Right lobe of liver (tissue), 4 donors: ENCODE measurements at regions not wholly inside any gene's neighbourhood (a gene's known extent, or its start where the extent isn't known, plus 50 kb on each side); places are given as distances from the start of the nearest gene placed in this dataset.

Experiments used
- POLR2A ChIP-seq: fragments of 450-650 bp; IDR thresholded peaks from one replicate; pipeline ENCODE4 v1.6.1; 2017; ENCODE audit warnings: antibody characterized with exemption, mild to moderate bottlenecking
- TF ChIP-seq, protein P1 (sequence below), 4 donors: fragments of 200-600 bp in 3 of 4; fragments of 450-650 bp in 1 of 4; IDR thresholded peaks; one replicate each; pipeline versions ENCODE4 v1.5.1 to v1.8.0; 2016 to 2022; ENCODE audit warnings: antibody characterized with exemption in 4 of 4, mild to moderate bottlenecking in 2 of 4
- donor health status: DM: no; HTN: no; CAD: no.
- donor health status: DM: no; HTN: no; CAD: no.
- donor health status: DM: no; HTN: yes; CAD: no.

DNA sequence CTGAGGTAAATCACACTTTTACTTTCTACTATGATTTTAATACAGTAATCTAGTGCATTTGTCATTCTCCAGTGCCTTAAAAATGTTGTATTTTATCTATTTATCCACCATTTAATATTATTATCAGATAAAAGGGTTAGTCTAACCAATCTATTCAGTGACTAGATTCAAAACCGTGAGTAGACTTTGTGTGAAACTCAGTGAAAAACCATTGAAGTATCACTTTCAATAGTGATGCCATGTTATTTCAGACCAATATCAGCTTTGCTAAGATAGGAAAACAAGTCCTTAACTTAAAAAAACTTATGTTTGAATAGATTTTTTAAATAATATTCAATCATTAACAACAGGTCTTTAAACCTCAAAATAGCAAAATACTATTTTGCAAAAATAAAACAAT lies 1628.7 kb downstream of the REEP3 start:
- TF ChIP-seq POLR2A, result no peak
- TF ChIP-seq, protein P1, sequence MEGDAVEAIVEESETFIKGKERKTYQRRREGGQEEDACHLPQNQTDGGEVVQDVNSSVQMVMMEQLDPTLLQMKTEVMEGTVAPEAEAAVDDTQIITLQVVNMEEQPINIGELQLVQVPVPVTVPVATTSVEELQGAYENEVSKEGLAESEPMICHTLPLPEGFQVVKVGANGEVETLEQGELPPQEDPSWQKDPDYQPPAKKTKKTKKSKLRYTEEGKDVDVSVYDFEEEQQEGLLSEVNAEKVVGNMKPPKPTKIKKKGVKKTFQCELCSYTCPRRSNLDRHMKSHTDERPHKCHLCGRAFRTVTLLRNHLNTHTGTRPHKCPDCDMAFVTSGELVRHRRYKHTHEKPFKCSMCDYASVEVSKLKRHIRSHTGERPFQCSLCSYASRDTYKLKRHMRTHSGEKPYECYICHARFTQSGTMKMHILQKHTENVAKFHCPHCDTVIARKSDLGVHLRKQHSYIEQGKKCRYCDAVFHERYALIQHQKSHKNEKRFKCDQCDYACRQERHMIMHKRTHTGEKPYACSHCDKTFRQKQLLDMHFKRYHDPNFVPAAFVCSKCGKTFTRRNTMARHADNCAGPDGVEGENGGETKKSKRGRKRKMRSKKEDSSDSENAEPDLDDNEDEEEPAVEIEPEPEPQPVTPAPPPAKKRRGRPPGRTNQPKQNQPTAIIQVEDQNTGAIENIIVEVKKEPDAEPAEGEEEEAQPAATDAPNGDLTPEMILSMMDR (IDR thresholded peaks at IDR 0.05), result no peak
